ENCODE measurements at regions not wholly inside any gene's neighbourhood (a gene's known extent, or its start where the extent isn't known, plus 50 kb on each side); places are given as distances from the start of the nearest gene placed in this dataset.
"Not testable (repeated sequence)": the region's sequence is repeated elsewhere in the genome, so short reads cannot be mapped to it uniquely, and the experiment has no call there.

GRCh38 chr1:117314951-117315350 lies 52.3 kb upstream of the MAN1A2 start:
- POLR2A ChIA-PET; H3K4me3 Mint-ChIP-seq; CTCF ChIA-PET; H3K36me3 Mint-ChIP-seq (ENCODE audit: low read depth); H3K27me3 Mint-ChIP-seq; H3K4me1 Mint-ChIP-seq; H3K27ac Mint-ChIP-seq; H3K9me3 Mint-ChIP-seq; DNase-seq: not testable (repeated sequence)

GRCh38 chr1:117313555-117313954 lies 53.7 kb upstream of the MAN1A2 start:
- no peaks in the 10 kb centered on the region for H3K4me1 Mint-ChIP-seq
- H3K36me3 Mint-ChIP-seq (ENCODE audit: low read depth): no peaks in the 10 kb centered on the region
- H3K4me3 Mint-ChIP-seq: no peak overlapping the region
- H3K9me3 Mint-ChIP-seq: peaks cover 2% of the 10 kb centered on the region
- ChIA-PET POLR2A (no interaction called here), CTCF (interaction anchor here (0.6 kb wide), 1 partner anchor 1294 kb away, joined by 3 read pairs; no protein-coding TSS in a partner anchor)
- H3K27me3 Mint-ChIP-seq: peaks cover 2% of the 10 kb centered on the region
- DNase-seq: no peak
- no peak overlapping the region for H3K27ac Mint-ChIP-seq

- Mint-ChIP-seq H3K4me1 (no peaks in the 10 kb centered on the region), H3K36me3 (ENCODE audit: low read depth) (no peaks in the 10 kb centered on the region), H3K4me3 (no peak overlapping the region), H3K27ac (no peak overlapping the region), H3K9me3 (peaks cover 2% of the 10 kb centered on the region), H3K27me3 (peaks cover 4% of the 10 kb centered on the region)
- ChIA-PET POLR2A (no interaction called here), CTCF (no interaction called here)
- DNase-seq: no peak
Observed at GRCh38 chr1:117312453-117313138, 54.7 kb upstream of the MAN1A2 start.

- Mint-ChIP-seq H3K27me3 (peaks cover 4% of the 10 kb centered on the region), H3K4me1 (no peaks in the 10 kb centered on the region), H3K27ac (no peak overlapping the region), H3K9me3 (no peaks in the 10 kb centered on the region), H3K4me3 (no peak overlapping the region), H3K36me3 (ENCODE audit: low read depth) (no peaks in the 10 kb centered on the region)
- CTCF ChIA-PET: no interaction called here
- POLR2A ChIA-PET: no interaction called here
- DNase-seq: no peak
Observed at GRCh38 chr1:117308311-117308916, 58.8 kb upstream of the MAN1A2 start.

GRCh38 chr1:117301901-117302300 lies 65.3 kb upstream of the MAN1A2 start:
- DNase-seq: no peak
- Mint-ChIP-seq H3K27me3 (no peaks in the 10 kb centered on the region), H3K36me3 (ENCODE audit: low read depth) (no peaks in the 10 kb centered on the region), H3K4me1 (no peaks in the 10 kb centered on the region), H3K27ac (no peak overlapping the region), H3K4me3 (no peak overlapping the region), H3K9me3 (no peaks in the 10 kb centered on the region)
- ChIA-PET POLR2A (no interaction called here), CTCF (no interaction called here)

GRCh38 chr1:117300183-117300582 lies 67.1 kb upstream of the MAN1A2 start:
- POLR2A ChIA-PET; H3K27ac Mint-ChIP-seq; DNase-seq; H3K4me1 Mint-ChIP-seq; H3K4me3 Mint-ChIP-seq; H3K9me3 Mint-ChIP-seq; CTCF ChIA-PET; H3K36me3 Mint-ChIP-seq (ENCODE audit: low read depth); H3K27me3 Mint-ChIP-seq: not testable (repeated sequence)

- no peak overlapping the region for H3K27ac Mint-ChIP-seq
- no peaks in the 10 kb centered on the region for H3K4me1 Mint-ChIP-seq
- no peaks in the 10 kb centered on the region for H3K9me3 Mint-ChIP-seq
- H3K27me3 Mint-ChIP-seq: peaks cover 2% of the 10 kb centered on the region
- no peak for DNase-seq
- no peaks in the 10 kb centered on the region for H3K36me3 Mint-ChIP-seq (ENCODE audit: low read depth)
- CTCF ChIA-PET: no interaction called here
- no peak overlapping the region for H3K4me3 Mint-ChIP-seq
- POLR2A ChIA-PET: no interaction called here
Observed at GRCh38 chr1:117295001-117295400, 72.2 kb upstream of the MAN1A2 start.

- H3K9me3 Mint-ChIP-seq: no peaks in the 10 kb centered on the region
- no peak overlapping the region for H3K27ac Mint-ChIP-seq
- no peaks in the 10 kb centered on the region for H3K4me1 Mint-ChIP-seq
- ChIA-PET POLR2A (no interaction called here), CTCF (no interaction called here)
- H3K36me3 Mint-ChIP-seq (ENCODE audit: low read depth): no peaks in the 10 kb centered on the region
- no peak for DNase-seq
- no peak overlapping the region for H3K4me3 Mint-ChIP-seq
- H3K27me3 Mint-ChIP-seq: peaks cover 9% of the 10 kb centered on the region
Observed at GRCh38 chr1:117290890-117291289, 76.4 kb upstream of the MAN1A2 start.

- Mint-ChIP-seq H3K27ac (no peak overlapping the region), H3K27me3 (peaks cover 9% of the 10 kb centered on the region), H3K36me3 (ENCODE audit: low read depth) (no peaks in the 10 kb centered on the region), H3K9me3 (no peaks in the 10 kb centered on the region), H3K4me3 (no peak overlapping the region), H3K4me1 (no peaks in the 10 kb centered on the region)
- ChIA-PET POLR2A (no interaction called here), CTCF (no interaction called here)
- DNase-seq: no peak
Observed at GRCh38 chr1:117289316-117289870, 77.9 kb upstream of the MAN1A2 start.

- Mint-ChIP-seq H3K27me3 (peaks cover 9% of the 10 kb centered on the region), H3K27ac (no peak overlapping the region), H3K4me3 (no peak overlapping the region), H3K36me3 (ENCODE audit: low read depth) (no peaks in the 10 kb centered on the region), H3K9me3 (no peaks in the 10 kb centered on the region), H3K4me1 (no peaks in the 10 kb centered on the region)
- POLR2A ChIA-PET: no interaction called here
- CTCF ChIA-PET: no interaction called here
- DNase-seq: no peak
Observed at GRCh38 chr1:117286562-117286961, 75.8 kb upstream of the VTCN1 start.

GRCh38 chr1:117286145-117286544 lies 75.4 kb upstream of the VTCN1 start:
- Mint-ChIP-seq H3K9me3 (no peaks in the 10 kb centered on the region), H3K27me3 (peaks cover 9% of the 10 kb centered on the region), H3K4me3 (no peak overlapping the region), H3K4me1 (no peaks in the 10 kb centered on the region), H3K27ac (no peak overlapping the region), H3K36me3 (ENCODE audit: low read depth) (no peaks in the 10 kb centered on the region)
- CTCF ChIA-PET: no interaction called here
- DNase-seq: no peak
- POLR2A ChIA-PET: no interaction called here

- CTCF ChIA-PET: no interaction called here
- Mint-ChIP-seq H3K9me3 (no peaks in the 10 kb centered on the region), H3K36me3 (ENCODE audit: low read depth) (no peaks in the 10 kb centered on the region), H3K4me3 (no peak overlapping the region), H3K4me1 (no peaks in the 10 kb centered on the region), H3K27me3 (peaks cover 6% of the 10 kb centered on the region), H3K27ac (no peak overlapping the region)
- DNase-seq: no peak
- POLR2A ChIA-PET: no interaction called here
Observed at GRCh38 chr1:117284399-117285215, 73.9 kb upstream of the VTCN1 start.

- Mint-ChIP-seq H3K4me1 (no peaks in the 10 kb centered on the region), H3K4me3 (no peak overlapping the region), H3K27me3 (no peaks in the 10 kb centered on the region), H3K27ac (no peak overlapping the region), H3K36me3 (ENCODE audit: low read depth) (no peaks in the 10 kb centered on the region), H3K9me3 (no peaks in the 10 kb centered on the region)
- CTCF ChIA-PET: no interaction called here
- DNase-seq: no peak
- POLR2A ChIA-PET: no interaction called here
Observed at GRCh38 chr1:117278531-117278930, 67.8 kb upstream of the VTCN1 start.
